ENCODE measurements at regions not wholly inside any gene's neighbourhood (a gene's known extent, or its start where the extent isn't known, plus 50 kb on each side); places are given as distances from the start of the nearest gene placed in this dataset.

- no peak for DNase-seq (ENCODE audit: extremely low read depth in 1 of 11, low read depth in 9 of 11, low spot score in 4 of 11)
Measured at GRCh38 chr17:77318021-77318420, 177.3 kb downstream of the SEC14L1 start.

DNA sequence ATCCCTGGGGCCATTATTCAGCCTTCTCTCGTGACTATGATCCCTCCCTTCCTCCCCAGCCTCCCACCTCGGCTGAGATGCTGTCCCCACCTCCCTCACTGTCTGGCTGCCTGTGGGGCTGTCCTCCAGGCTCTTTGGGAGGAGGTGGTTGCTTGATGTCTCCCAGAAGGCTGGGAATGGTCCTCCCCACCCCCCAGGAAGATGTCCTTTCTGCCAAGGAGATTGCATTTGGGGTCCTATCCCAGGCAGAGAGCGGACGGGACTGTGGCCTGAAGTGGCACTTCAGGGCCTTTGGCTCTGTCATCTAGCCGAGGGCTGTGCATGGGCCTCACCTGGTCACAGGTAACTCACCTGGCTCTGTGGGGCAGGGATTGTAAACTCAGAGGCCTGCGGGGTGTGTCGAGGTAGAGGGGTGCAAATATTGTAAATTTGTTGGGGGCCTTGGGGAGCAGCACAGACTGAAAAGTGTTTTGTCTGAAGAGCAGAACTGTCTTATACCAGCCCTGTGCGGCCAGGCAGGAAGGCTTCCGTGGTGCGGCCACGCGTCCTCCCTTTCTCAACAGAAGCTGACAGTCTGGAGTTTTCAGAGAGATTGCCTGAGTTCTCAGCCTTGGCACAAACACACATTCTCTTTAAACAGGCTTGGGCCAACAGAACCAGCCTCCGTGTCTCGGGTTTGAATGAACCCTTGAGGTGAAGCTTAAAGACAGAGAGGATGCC lies 177.9 kb downstream of the SEC14L1 start:
- no peak for DNase-seq (ENCODE audit: extremely low read depth in 1 of 11, low read depth in 9 of 11, low spot score in 4 of 11)

GRCh38 chr17:77319211-77320043 lies 178.7 kb downstream of the SEC14L1 start:
- peak in 1 of 11 donors; percentile 49 for DNase-seq (ENCODE audit: extremely low read depth in 1 of 11, low read depth in 9 of 11, low spot score in 4 of 11)

DNA sequence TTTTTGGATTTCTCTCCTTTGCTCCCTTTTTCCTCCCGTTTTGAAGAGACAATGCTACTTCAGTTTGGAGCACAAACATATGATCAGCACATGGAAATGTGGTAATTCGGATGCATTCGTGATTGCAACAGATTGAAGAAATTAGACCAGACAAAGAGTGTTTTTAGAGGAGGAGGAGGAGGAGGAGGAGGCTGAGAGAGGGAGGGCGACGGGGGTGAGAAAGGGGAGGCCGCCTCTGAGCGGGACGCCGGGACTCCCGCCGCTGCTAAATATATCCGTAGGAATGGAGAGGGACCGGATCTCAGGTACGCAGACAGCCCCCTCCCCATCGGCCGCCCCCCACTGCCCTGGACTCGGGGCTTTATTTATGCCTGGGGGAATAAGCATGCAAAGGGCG lies 179.3 kb downstream of the SEC14L1 start:
- DNase-seq (ENCODE audit: extremely low read depth in 1 of 11, low read depth in 9 of 11, low spot score in 4 of 11): no peak

GRCh38 chr17:77320485-77321256 lies 179.9 kb downstream of the SEC14L1 start:
- no peak for DNase-seq (ENCODE audit: extremely low read depth in 1 of 11, low read depth in 9 of 11, low spot score in 4 of 11)

- no peak for DNase-seq (ENCODE audit: extremely low read depth in 1 of 11, low read depth in 9 of 11, low spot score in 4 of 11)
Measured at GRCh38 chr17:77321649-77322513, 181.1 kb downstream of the SEC14L1 start.

- DNase-seq (ENCODE audit: extremely low read depth in 1 of 11, low read depth in 9 of 11, low spot score in 4 of 11): peak in 10 of 11 donors; percentile 55 to 87 (median 79)
Measured at GRCh38 chr17:77322514-77323412, 182.0 kb downstream of the SEC14L1 start.

DNA sequence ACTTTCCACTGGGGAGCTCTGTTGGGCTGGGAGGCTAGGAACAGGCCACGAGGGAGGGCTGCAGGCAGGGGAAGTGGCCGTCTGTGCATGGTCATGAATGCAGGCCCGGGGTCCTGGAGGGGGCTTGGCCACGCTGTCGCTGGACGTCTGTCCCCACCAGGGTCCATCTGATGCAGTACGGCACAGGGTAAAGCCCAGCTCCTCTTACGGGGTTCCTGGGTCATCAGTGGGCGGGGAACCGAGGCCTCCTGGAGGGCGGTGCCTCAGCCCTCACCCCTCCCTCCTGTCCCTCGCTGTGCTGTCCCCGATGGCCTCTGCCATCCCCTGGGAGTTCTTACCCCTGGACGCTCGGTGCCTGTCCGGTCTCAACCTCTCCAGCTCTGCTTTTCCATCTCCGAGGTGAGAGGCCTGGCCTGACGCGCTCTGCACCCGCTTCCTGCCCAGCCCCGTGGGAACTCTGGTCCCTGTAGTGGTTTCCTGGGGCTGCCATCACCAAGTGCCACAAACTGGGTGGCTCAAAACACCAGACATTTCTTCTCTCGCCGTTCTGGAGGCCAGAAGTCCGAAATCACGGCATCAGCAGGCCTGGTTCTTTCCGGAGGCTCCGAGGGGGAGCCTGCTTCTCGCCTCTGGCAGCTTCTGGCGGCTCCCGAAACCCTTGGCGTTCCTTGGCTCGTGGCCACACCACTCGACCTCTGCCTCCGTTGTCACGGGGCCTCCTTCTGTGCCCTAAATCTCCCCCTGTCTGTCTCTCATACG lies 182.8 kb downstream of the SEC14L1 start:
- no peak for DNase-seq (ENCODE audit: extremely low read depth in 1 of 11, low read depth in 9 of 11, low spot score in 4 of 11)

DNA sequence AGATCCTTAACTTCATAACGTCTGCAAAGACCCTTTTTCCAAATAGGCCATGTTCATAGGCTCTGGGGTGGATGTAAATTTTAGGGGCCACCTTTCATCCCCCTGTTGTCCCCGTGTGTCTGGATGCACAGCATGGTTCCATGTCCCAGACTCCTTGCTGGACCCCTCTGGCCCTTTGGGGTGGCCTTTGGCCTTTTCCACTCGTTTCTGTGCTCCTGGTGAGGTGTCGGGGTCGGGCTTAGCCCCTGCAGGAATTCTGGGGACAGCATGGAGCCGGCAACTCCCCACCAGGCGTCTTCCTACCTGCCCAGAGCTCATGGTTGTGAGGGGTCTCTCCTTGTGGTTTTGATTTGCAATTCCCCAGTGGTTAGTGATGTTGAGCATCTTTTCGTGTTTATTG lies 183.5 kb downstream of the SEC14L1 start:
- no peak for DNase-seq (ENCODE audit: extremely low read depth in 1 of 11, low read depth in 9 of 11, low spot score in 4 of 11)

DNA sequence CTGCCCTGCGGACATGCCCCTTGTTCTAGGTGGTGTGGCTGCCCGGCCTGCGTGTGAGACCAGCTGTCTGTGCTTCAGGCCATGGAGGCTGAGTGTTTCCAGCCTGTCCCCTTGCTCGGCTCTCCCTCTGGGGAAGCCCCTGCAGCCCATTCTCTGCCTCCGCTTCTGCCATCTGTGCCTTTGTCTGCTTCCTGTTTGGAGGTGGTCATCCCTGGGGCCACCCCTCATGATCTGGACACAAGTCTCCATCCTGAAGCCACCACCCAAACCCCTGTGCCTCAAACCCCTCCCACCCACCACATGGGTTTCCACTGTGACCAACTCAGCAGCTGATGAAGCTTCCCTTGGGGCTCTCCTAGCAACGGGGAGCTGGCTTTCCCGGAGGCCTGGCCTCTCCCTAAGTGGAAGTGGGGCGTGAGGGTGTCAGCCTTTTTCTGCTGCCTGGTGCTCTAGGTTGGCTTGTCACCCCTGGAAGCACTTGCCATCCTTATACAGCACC lies 184.9 kb downstream of the SEC14L1 start:
- DNase-seq (ENCODE audit: extremely low read depth in 1 of 11, low read depth in 9 of 11, low spot score in 4 of 11): no peak

DNA sequence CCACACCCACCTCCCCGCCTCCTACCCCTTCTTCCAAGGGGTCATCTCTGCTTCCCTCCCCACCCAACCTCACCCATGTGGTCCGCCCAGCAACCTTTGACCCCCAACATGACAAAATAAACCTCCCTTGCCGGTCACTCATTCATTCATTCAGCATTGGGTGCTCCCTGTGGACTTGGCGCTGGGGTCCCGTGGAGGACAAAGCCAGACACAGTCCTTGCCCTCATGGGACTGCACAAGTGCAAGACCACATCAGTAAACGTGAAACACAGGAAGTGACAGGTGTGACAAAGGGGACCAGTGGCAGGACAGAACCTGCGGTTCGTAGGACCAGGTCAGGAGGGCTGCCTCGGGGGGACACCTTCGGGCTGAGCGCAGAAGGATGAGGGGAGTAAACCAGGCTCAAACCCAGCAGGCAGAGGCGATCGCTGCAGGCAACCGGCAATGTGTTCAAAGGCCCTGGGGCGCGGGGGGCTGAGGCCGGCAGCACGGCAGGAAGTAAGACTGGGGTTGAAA lies 185.4 kb downstream of the SEC14L1 start:
- no peak for DNase-seq (ENCODE audit: extremely low read depth in 1 of 11, low read depth in 9 of 11, low spot score in 4 of 11)

DNA sequence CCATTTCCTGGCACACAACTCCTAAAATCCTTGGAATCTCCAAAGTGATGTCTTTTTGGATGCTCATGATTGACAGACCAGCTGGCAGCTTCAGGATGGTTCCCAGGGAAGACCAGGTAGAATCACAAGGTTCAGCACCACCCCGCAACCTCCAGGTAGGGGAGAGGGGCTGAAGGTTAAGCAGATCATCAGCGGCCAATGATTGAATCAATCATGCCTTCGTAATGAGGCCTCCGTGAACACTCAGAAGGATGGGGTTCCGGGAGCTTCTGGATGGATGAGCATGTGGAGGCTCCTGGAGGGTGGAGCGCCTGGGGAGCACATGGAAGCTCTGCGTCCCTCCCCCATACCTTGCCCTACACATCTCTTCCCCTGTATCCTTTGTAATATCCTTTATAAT lies 185.9 kb downstream of the SEC14L1 start:
- no peak for DNase-seq (ENCODE audit: extremely low read depth in 1 of 11, low read depth in 9 of 11, low spot score in 4 of 11)

GRCh38 chr17:77327181-77327565 lies 186.4 kb downstream of the SEC14L1 start:
- DNase-seq (ENCODE audit: extremely low read depth in 1 of 11, low read depth in 9 of 11, low spot score in 4 of 11): no peak

DNA sequence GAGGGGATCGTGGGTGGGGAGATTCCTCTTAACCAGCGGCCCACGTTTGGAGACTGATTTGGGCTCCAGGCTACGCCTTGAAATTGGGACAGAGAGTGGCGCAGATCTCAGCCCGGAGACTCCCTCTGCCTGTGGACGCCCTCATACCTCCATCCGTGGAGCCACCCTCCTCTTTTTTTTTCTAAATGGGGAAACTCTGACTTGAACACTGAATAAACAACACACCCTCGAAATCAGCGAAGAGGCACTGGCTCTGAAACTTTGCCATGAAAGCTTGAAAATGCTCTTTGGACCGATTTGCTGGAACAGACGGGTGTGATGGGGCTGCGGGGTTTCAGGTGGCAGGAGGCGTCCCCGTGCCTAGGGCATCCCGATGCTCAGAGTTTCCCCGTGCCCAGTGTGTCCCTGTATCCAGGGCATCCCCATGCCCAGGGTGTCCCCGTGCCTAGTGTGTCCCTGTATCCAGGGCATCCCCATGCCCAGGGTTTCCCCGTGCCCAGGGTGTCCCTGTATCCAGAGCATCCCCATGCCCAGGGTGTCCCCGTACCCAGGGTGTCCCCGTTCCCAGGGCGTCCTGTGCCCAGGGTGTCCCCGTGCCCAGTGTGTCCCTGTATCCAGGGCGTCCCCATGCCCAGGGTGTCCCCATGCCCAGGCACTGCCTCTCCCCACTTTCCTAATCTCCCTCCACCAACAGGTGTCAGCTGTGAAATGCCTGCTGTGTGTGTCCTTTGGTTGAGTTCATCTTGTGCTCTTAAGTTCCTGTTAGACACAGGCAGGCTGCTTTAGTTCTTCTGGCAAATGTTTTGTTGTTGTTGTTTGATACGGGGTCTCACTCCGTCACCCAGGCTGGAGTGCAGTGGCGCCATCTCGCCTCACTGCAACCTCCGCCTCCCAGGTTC lies 187.0 kb downstream of the SEC14L1 start:
- no peak for DNase-seq (ENCODE audit: extremely low read depth in 1 of 11, low read depth in 9 of 11, low spot score in 4 of 11)

- no peak for DNase-seq (ENCODE audit: extremely low read depth in 1 of 11, low read depth in 9 of 11, low spot score in 4 of 11)
Measured at GRCh38 chr17:77328823-77329740, 188.3 kb downstream of the SEC14L1 start.

Data from renal cortex interstitium (tissue), 11 donors.